Osteocyte (in vitro differentiated cells): ENCODE measurements at regions not wholly inside any gene's neighbourhood (a gene's known extent, or its start where the extent isn't known, plus 50 kb on each side); places are given as distances from the start of the nearest gene placed in this dataset.

ENCODE experiments used
- DNase-seq: peaks from one replicate; pipeline ENCODE4 v3.0.0; 2021; ENCODE audit warnings: mixed read lengths; ENCODE audit not compliant: unreplicated experiment; ENCODE audit errors: extremely low spot score
- H3K27ac Mint-ChIP-seq: one replicate; pipeline ENCODE4 v1.8.0; 2021; ENCODE audit warnings: mild to moderate bottlenecking, mixed read lengths; ENCODE audit not compliant: unreplicated experiment
- H3K27me3 Mint-ChIP-seq: one replicate; pipeline ENCODE4 v1.8.0; 2021; ENCODE audit warnings: mixed read lengths; ENCODE audit not compliant: unreplicated experiment
- H3K36me3 Mint-ChIP-seq: one replicate; pipeline ENCODE4 v1.8.0; 2021; ENCODE audit warnings: mixed read lengths; ENCODE audit not compliant: unreplicated experiment
- H3K4me1 Mint-ChIP-seq: one replicate; pipeline ENCODE4 v1.8.0; 2021; ENCODE audit warnings: mixed read lengths; ENCODE audit not compliant: unreplicated experiment
- H3K4me3 Mint-ChIP-seq: one replicate; pipeline ENCODE4 v1.8.0; 2021; ENCODE audit warnings: mild to moderate bottlenecking, moderate library complexity, mixed read lengths; ENCODE audit not compliant: unreplicated experiment
- H3K9me3 Mint-ChIP-seq: one replicate; pipeline ENCODE4 v1.8.0; 2021; ENCODE audit warnings: mixed read lengths; ENCODE audit not compliant: unreplicated experiment
- CTCF ChIP-seq: fragments of 200-600 bp; sonication (generic); IDR thresholded peaks from 2 replicates; pipeline ENCODE4 v1.5.0; 2021; ENCODE audit warnings: antibody characterized with exemption, mild to moderate bottlenecking, moderate library complexity

DNA sequence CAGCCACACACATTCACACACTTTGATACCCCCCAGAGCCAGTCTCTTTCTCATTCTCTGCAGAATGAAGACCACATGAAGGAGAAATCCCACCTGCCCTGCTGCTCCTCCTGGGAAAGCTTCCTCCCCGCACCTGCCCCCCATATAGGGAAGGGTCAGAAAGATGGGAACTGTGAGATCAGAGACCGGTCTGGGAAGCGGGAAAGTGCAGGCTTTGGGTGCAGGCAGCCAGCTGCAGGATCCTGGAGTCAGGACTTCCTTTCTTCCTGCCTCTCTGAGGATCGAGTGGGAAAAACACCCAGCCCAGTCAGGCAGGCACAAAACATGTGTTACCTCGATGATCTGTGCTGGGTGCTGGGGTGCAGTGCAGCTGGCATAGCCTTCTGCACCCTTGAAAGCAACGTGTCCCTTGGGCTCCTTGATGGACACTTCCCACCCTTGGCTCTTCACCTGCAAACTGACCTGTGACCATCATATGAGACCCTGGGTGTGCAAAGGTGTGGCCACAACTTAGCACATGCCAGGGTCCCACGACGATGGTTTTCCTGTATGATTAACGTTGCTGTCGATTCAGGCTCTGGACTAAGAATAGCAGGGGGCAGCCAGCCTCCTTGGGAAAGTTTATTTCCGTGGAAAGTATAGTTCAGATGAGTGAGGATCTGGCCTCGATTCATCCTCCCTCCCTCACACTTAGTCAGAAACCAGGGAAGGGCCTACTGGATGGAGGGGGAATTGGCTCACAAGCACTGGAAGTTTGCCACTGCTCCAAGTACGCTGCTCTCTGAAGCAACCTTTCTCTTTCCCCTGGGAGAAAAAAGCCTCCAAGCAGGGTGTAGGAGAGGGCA lies 105.4 kb upstream of the MED13L start:
- H3K27me3 Mint-ChIP-seq = no peaks in the 10 kb centered on the region
- peak; percentile 87 for DNase-seq

DNA sequence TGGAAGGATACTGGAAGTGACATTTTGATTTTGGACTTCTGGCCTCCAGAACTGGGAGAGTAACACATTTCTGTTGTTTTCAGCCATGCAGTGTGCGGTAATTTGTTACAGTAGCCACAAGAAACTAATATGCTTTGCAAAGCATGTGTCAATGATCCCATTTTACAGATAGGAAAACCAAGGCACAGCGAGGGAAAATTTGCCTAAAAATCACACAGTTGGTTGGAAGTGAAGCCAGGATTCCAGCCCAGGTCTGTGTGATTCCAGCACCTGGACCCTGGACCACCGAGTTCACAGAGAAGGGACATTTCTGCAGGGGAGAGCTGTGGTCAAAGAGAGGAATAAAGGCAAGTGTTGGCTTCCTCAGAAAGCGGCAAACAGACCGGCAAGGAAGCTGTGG lies 106.7 kb upstream of the MED13L start:
- H3K27me3 Mint-ChIP-seq = no peaks in the 10 kb centered on the region
- no peaks in the 10 kb centered on the region for H3K36me3 Mint-ChIP-seq
- H3K9me3 Mint-ChIP-seq = no peaks in the 10 kb centered on the region
- H3K4me1 Mint-ChIP-seq = peaks cover 69% of the 10 kb centered on the region
- DNase-seq = no peak
- no peak overlapping the region for H3K4me3 Mint-ChIP-seq
- TF ChIP-seq CTCF = no peak
- peak overlapping the region; percentile 98 for H3K27ac Mint-ChIP-seq

More for the DNA sequence above, 105.4 kb upstream of the MED13L start:
- Mint-ChIP-seq H3K4me1 (peaks cover 67% of the 10 kb centered on the region), H3K4me3 (peak overlapping the region; percentile 64), H3K36me3 (no peaks in the 10 kb centered on the region), H3K27ac (peak overlapping the region; percentile 98), H3K9me3 (no peaks in the 10 kb centered on the region)
- TF ChIP-seq CTCF = no peak

GRCh38 chr12:116384691-116385485 lies 107.4 kb upstream of the MED13L start:
- Mint-ChIP-seq H3K4me3 (no peak overlapping the region), H3K27ac (peak overlapping the region; percentile 41), H3K36me3 (no peaks in the 10 kb centered on the region), H3K4me1 (peaks cover 72% of the 10 kb centered on the region), H3K27me3 (no peaks in the 10 kb centered on the region), H3K9me3 (no peaks in the 10 kb centered on the region)
- no peak for TF ChIP-seq CTCF
- DNase-seq = no peak

GRCh38 chr12:116385486-116386217 lies 108.2 kb upstream of the MED13L start:
- no peaks in the 10 kb centered on the region for H3K9me3 Mint-ChIP-seq
- H3K27ac Mint-ChIP-seq = peak overlapping the region; percentile 41
- no peak for TF ChIP-seq CTCF
- H3K27me3 Mint-ChIP-seq = no peaks in the 10 kb centered on the region
- no peaks in the 10 kb centered on the region for H3K36me3 Mint-ChIP-seq
- DNase-seq = no peak
- H3K4me3 Mint-ChIP-seq = no peak overlapping the region
- peaks cover 73% of the 10 kb centered on the region for H3K4me1 Mint-ChIP-seq
